Mesenchymal stem cell (in vitro differentiated cells and primary cell): ENCODE measurements at regions not wholly inside any gene's neighbourhood (a gene's known extent, or its start where the extent isn't known, plus 50 kb on each side); places are given as distances from the start of the nearest gene placed in this dataset.

Experiments
- DNase-seq: peaks from one replicate; pipeline ENCODE4 v3.0.0-alpha.2; 2013
- H2AFZ ChIP-seq: one replicate; pipeline ENCODE4 v1.6.1; 2013; ENCODE audit warnings: low read depth, mild to moderate bottlenecking, control low read depth, inconsistent platforms, low read length, moderate library complexity
- H2AK5ac ChIP-seq: 2 replicates; pipeline ENCODE4 v1.6.1; 2013; ENCODE audit warnings: low read length, moderate library complexity, mild to moderate bottlenecking, inconsistent platforms; ENCODE audit not compliant: severe bottlenecking
- H2BK120ac ChIP-seq: one replicate; pipeline ENCODE4 v1.6.1; 2013; ENCODE audit warnings: low read depth, mild to moderate bottlenecking, inconsistent platforms, low read length, moderate library complexity
- H2BK12ac ChIP-seq, 2 experiments: one replicate each; pipeline ENCODE4 v1.6.1; 2013; ENCODE audit warnings: inconsistent platforms in 2 of 2, low read length in 2 of 2, mild to moderate bottlenecking in 2 of 2, moderate library complexity in 2 of 2, control low read depth in 1 of 2
- H2BK15ac ChIP-seq: one replicate; pipeline ENCODE4 v1.6.1; 2013; ENCODE audit warnings: mild to moderate bottlenecking, low read depth, inconsistent platforms; ENCODE audit not compliant: poor library complexity, severe bottlenecking
- H2BK5ac ChIP-seq: 2 replicates; pipeline ENCODE4 v1.6.1; 2013; ENCODE audit warnings: low read depth, mild to moderate bottlenecking, low read length, control low read depth, inconsistent platforms; ENCODE audit not compliant: poor library complexity, severe bottlenecking
- H3K14ac ChIP-seq, 2 experiments: one replicate each; pipeline ENCODE4 v1.6.1; 2013; ENCODE audit warnings: inconsistent platforms in 2 of 2, low read length in 2 of 2, control low read depth in 1 of 2, mild to moderate bottlenecking in 1 of 2, moderate library complexity in 1 of 2
- H3K18ac ChIP-seq, 2 experiments: one replicate each; pipeline ENCODE4 v1.6.1; 2013; ENCODE audit warnings: inconsistent platforms in 2 of 2, low read length in 2 of 2, control low read depth in 1 of 2, low read depth in 1 of 2, mild to moderate bottlenecking in 1 of 2
- H3K23ac ChIP-seq, 2 experiments: one replicate each; pipeline ENCODE4 v1.6.1; 2013; ENCODE audit warnings: inconsistent platforms in 2 of 2, low read length in 2 of 2, mild to moderate bottlenecking in 2 of 2, moderate library complexity in 2 of 2, control low read depth in 1 of 2
- H3K27ac ChIP-seq: 2 replicates; pipeline ENCODE4 v1.5.1; 2013; ENCODE audit warnings: mild to moderate bottlenecking, moderate library complexity, low read length, control low read depth, inconsistent platforms; ENCODE audit not compliant: poor library complexity, severe bottlenecking
- H3K27me3 ChIP-seq, 2 experiments: 2 replicates each; pipeline versions ENCODE4 v1.6.1 to v1.7.0; 2013; ENCODE audit warnings: low read length in 2 of 2, mild to moderate bottlenecking in 2 of 2, moderate library complexity in 2 of 2, control low read depth in 1 of 2, inconsistent platforms in 1 of 2; ENCODE audit not compliant: control insufficient read depth in 1 of 2, insufficient read depth in 1 of 2
- H3K36me3 ChIP-seq, 2 experiments: 2 replicates each; pipeline versions ENCODE4 v1.6.1 to v1.7.0; 2013; ENCODE audit warnings: low read length in 2 of 2, control low read depth in 1 of 2, inconsistent platforms in 1 of 2, low read depth in 1 of 2, mild to moderate bottlenecking in 1 of 2; ENCODE audit not compliant: insufficient read depth in 2 of 2, control insufficient read depth in 1 of 2
- H3K4ac ChIP-seq, 2 experiments: one replicate each; pipeline ENCODE4 v1.6.1; 2013; ENCODE audit warnings: inconsistent platforms in 2 of 2, low read length in 2 of 2, mild to moderate bottlenecking in 2 of 2, moderate library complexity in 2 of 2, control low read depth in 1 of 2, low read depth in 1 of 2
- H3K4me1 ChIP-seq: 2 replicates; pipeline ENCODE4 v1.6.1; 2013; ENCODE audit warnings: low read depth, low read length, control low read depth; ENCODE audit not compliant: control insufficient read depth, insufficient read depth
- H3K4me2 ChIP-seq: 2 replicates; pipeline ENCODE4 v1.6.1; 2013; ENCODE audit warnings: low read length, mild to moderate bottlenecking, inconsistent platforms; ENCODE audit not compliant: poor library complexity, severe bottlenecking
- H3K4me3 ChIP-seq, 2 experiments: 2 replicates each; pipeline versions ENCODE4 v1.5.1 to v1.7.0; 2013; ENCODE audit warnings: low read length in 2 of 2, mild to moderate bottlenecking in 2 of 2, control low read depth in 1 of 2, low read depth in 1 of 2; ENCODE audit not compliant: insufficient read depth in 1 of 2
- H3K79me1 ChIP-seq: replicated peaks from 2 replicates; pipeline ENCODE4 v1.6.1; 2013; ENCODE audit warnings: mild to moderate bottlenecking, control low read depth, low read length, inconsistent platforms; ENCODE audit not compliant: poor library complexity, severe bottlenecking
- H3K9ac ChIP-seq: 2 replicates; pipeline ENCODE4 v1.7.0; 2013; ENCODE audit warnings: mild to moderate bottlenecking, low read length, moderate library complexity
- H3K9me3 ChIP-seq: 2 replicates; pipeline ENCODE4 v1.7.0; 2013; ENCODE audit warnings: mild to moderate bottlenecking, low read length; ENCODE audit not compliant: control insufficient read depth
- H4K8ac ChIP-seq: one replicate; pipeline ENCODE4 v1.6.1; 2013; ENCODE audit warnings: inconsistent platforms, mild to moderate bottlenecking, low read length, moderate library complexity
- H4K91ac ChIP-seq: one replicate; pipeline ENCODE4 v1.6.1; 2013; ENCODE audit warnings: mild to moderate bottlenecking, low read length, inconsistent platforms
- WGBS: methylation state at CpG from one replicate; pipeline ENCODE4 v1.1.7; 2013; ENCODE audit warnings: mixed read lengths; 5-methylcytosine and 5-hydroxymethylcytosine counted together

DNA sequence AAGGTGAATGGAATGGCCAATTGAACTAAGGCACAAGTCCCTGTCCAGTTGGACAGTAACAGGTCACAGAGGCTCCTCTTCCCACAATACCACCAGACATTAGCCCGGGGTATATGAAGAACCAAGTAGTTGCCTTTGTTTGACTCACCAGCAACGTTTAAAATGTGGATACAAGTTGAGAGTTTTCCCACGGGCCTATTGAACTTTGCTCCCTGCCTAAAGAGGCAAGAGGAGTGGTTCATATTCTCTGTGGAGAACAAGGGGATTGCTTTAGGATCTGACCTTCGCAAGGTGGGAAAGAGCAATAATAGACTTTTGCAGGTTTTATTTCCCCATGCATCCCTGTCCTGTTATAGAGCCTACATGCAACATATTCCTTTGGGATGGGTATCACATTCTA lies 177.2 kb downstream of the POU4F1 start:
- Histone ChIP-seq H2BK120ac (no peak overlapping the region), H3K79me1 (no peaks in the 10 kb centered on the region)
- WGBS, result 76% methylated on average over 4 of the region's 4 CpGs

DNA sequence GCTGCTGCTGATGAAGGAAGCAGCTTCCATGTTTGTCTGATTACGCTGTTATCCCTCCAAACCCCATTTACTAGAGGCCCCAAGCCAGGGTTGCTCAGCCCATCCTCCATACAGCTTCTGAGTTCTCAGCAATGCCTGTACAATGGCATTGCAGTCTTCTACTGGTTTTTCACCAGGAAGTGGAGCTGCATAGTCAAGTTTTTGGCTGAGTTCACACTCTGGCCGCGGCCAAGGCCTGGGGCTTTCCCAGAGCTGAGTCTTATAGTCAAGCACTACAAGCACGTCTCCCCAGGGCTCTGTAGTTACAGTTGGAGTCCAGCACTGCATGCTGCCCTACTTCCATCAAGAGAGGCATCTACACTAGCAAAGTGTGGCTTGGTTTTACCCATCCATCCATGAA lies 182.5 kb downstream of the POU4F1 start:
- 72% methylated on average over 4 of the region's 4 CpGs for WGBS
- Histone ChIP-seq H3K4me2 (no peak overlapping the region), H3K23ac (no peak overlapping the region), H3K18ac (no peak overlapping the region), H3K36me3 (no peaks in the 10 kb centered on the region), H3K9ac (no peak overlapping the region), H2BK5ac (no peak overlapping the region), H3K27ac (no peak overlapping the region), H3K9me3 (no peaks in the 10 kb centered on the region), H2BK12ac (no peak overlapping the region), H2AFZ (no peak overlapping the region), H3K4me3 (no peak overlapping the region), H2BK120ac (no peak overlapping the region), H3K4me1 (no peaks in the 10 kb centered on the region), H4K8ac (no peak overlapping the region), H4K91ac (no peak overlapping the region), H3K79me1 (no peaks in the 10 kb centered on the region), H3K14ac (no peak overlapping the region), H2AK5ac (no peak overlapping the region), H3K27me3 (no peaks in the 10 kb centered on the region), H2BK15ac (no peak overlapping the region), H3K4ac (no peak overlapping the region)
- no peak for DNase-seq

More for the DNA sequence above, 177.2 kb downstream of the POU4F1 start:
- no peaks in the 10 kb centered on the region for H3K36me3 ChIP-seq
- H3K4me1 ChIP-seq, result no peaks in the 10 kb centered on the region
- no peak overlapping the region for H2BK5ac ChIP-seq
- no peaks in the 10 kb centered on the region for H3K27me3 ChIP-seq
- no peak overlapping the region for H3K23ac ChIP-seq
- no peak overlapping the region for H3K4ac ChIP-seq
- no peak overlapping the region for H3K4me2 ChIP-seq
- H3K4me3 ChIP-seq, result no peak overlapping the region
- H3K9me3 ChIP-seq, result no peaks in the 10 kb centered on the region
- H2BK12ac ChIP-seq, result no peak overlapping the region
- H2BK15ac ChIP-seq, result no peak overlapping the region
- H2AFZ ChIP-seq, result no peak overlapping the region
- no peak overlapping the region for H2AK5ac ChIP-seq
- H4K8ac ChIP-seq, result no peak overlapping the region
- H3K9ac ChIP-seq, result no peak overlapping the region
- no peak for DNase-seq
- no peak overlapping the region for H3K14ac ChIP-seq
- H3K18ac ChIP-seq, result no peak overlapping the region
- H4K91ac ChIP-seq, result no peak overlapping the region
- H3K27ac ChIP-seq, result no peak overlapping the region

DNA sequence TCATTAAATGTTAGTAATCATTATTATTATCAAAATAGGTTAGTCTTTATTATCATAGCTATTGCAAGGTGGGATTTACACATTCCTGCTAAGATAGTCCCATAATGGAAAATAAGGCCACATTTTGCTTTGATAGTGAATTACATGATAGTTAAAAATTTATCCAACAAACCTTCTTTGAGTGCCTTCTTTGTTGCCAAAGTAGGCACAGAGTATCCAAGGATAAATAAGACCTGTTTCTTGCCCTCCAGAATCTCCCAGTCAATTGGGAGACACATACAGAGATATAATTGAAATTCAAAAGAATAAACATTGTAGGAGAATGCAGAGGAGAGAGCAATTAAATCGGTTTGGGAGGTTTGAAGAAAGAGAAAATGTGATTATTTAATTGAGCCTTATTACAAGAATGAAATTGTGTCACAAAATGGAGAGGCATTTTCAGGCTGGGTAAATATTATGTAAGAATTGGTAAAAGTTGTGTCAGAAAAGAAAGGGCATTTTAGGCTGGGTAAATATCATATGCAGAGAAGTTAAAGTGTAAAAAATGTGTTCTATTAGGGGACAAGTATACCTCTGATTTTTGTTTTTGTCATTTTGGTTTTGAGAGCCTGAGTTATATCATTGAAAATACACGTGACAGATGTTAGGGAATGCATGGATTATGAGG lies 189.3 kb downstream of the POU4F1 start:
- Histone ChIP-seq H3K79me1 (no peaks in the 10 kb centered on the region), H3K27ac (no peak overlapping the region), H3K4ac (no peak overlapping the region), H3K23ac (no peak overlapping the region), H3K14ac (no peak overlapping the region), H3K9me3 (no peaks in the 10 kb centered on the region), H2BK12ac (no peak overlapping the region), H3K4me3 (no peak overlapping the region), H3K9ac (no peak overlapping the region), H2AK5ac (no peak overlapping the region), H2BK5ac (no peak overlapping the region), H3K27me3 (no peaks in the 10 kb centered on the region), H4K91ac (no peak overlapping the region), H3K36me3 (no peaks in the 10 kb centered on the region), H3K18ac (no peak overlapping the region), H2AFZ (no peak overlapping the region), H3K4me1 (no peaks in the 10 kb centered on the region), H2BK15ac (no peak overlapping the region), H2BK120ac (no peak overlapping the region), H4K8ac (no peak overlapping the region), H3K4me2 (no peak overlapping the region)
- WGBS, result 63% methylated on average over 2 of the region's 2 CpGs
- no peak for DNase-seq

DNA sequence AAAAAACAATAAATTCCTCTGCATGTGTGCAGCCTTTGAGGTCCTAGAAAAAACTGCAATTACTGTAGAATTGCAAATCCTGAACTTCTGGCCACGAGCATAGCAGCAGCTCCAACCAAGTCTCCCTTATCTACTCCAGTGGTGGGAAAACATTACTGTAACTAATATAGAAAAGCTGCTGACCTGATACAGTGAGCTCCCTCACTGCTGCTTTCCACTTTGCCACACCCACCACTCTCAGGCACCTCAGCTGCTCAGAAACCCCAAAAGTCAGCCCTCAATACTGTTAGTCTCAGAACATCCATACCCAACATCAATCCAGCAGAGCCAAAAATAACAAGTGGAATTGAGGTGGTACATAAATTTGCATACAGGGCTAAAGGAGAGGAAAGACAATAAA lies 192.5 kb downstream of the POU4F1 start:
- H3K23ac ChIP-seq, result no peak overlapping the region
- H3K36me3 ChIP-seq, result no peaks in the 10 kb centered on the region
- no peaks in the 10 kb centered on the region for H3K27me3 ChIP-seq
- H3K4me2 ChIP-seq, result no peak overlapping the region
- H2BK12ac ChIP-seq, result no peak overlapping the region
- no peak overlapping the region for H3K4me3 ChIP-seq
- H4K8ac ChIP-seq, result no peak overlapping the region
- H4K91ac ChIP-seq, result no peak overlapping the region
- no peak overlapping the region for H2AFZ ChIP-seq
- H2AK5ac ChIP-seq, result no peak overlapping the region
- no peak overlapping the region for H2BK120ac ChIP-seq
- no peak overlapping the region for H3K9ac ChIP-seq
- 55% methylated on average over 1 of the region's 1 CpG for WGBS
- H2BK5ac ChIP-seq, result no peak overlapping the region
- no peak overlapping the region for H3K27ac ChIP-seq
- no peaks in the 10 kb centered on the region for H3K9me3 ChIP-seq
- no peak overlapping the region for H2BK15ac ChIP-seq
- no peak overlapping the region for H3K4ac ChIP-seq
- H3K4me1 ChIP-seq, result no peaks in the 10 kb centered on the region
- no peak overlapping the region for H3K14ac ChIP-seq
- no peaks in the 10 kb centered on the region for H3K79me1 ChIP-seq
- H3K18ac ChIP-seq, result no peak overlapping the region
- no peak for DNase-seq
